Fibroblast of skin of abdomen (primary cell): ENCODE measurements at regions not wholly inside any gene's neighbourhood (a gene's known extent, or its start where the extent isn't known, plus 50 kb on each side); places are given as distances from the start of the nearest gene placed in this dataset.
"Not testable (repeated sequence)": the region's sequence is repeated elsewhere in the genome, so short reads cannot be mapped to it uniquely, and the experiment has no call there.

Source experiments
- DNase-seq: peaks from one replicate; pipeline ENCODE4 v3.0.0-alpha.2; 2013

DNA sequence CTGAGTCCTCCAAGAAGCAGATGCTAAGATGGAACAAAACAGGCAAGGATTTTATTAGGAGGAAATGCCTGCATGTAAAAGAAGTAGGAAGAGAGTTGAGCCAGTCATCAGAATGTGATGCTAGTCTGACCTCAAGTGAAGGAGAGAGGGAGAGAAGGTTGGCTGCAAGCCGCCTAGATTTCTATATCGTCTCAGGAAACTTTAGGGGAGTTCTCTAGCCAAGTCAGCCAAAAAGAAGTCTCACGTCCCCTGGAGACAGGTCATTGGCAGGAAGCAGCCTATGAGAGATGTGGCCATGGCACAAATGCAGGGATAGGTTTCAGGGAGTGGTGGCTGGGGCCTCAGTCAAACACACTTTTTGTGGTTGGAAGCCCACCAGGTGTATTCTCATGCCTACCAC is 378.0 kb downstream of the CD109 start:
- DNase-seq: peak; percentile 76

- peak; percentile 72 for DNase-seq
Observed at GRCh38 chr6:74073429-74073828, 377.4 kb downstream of the CD109 start.

- DNase-seq: peak; percentile 47
Observed at GRCh38 chr6:74071214-74071613, 375.2 kb downstream of the CD109 start.

DNA sequence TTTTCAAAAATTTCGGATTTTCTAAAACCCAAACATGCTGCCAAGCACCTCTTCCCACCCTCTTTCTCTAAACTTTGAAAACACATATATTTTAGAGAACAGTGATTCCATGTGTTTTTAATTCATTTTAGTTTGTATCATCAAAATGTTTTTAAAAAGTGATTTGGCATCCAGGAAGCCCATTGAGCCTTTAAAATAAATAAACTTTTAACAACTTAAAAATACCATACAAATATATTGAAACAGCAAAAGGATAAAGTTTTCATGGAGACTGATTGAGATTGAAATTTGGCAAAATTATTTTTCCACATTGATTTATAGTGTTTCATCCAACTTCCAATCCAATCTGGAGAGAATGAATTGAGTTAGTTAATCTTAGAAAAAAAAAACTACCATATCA is 374.7 kb downstream of the CD109 start:
- no peak for DNase-seq

- peak; percentile 71 for DNase-seq
Observed at GRCh38 chr6:74070091-74070490, 374.1 kb downstream of the CD109 start.

DNA sequence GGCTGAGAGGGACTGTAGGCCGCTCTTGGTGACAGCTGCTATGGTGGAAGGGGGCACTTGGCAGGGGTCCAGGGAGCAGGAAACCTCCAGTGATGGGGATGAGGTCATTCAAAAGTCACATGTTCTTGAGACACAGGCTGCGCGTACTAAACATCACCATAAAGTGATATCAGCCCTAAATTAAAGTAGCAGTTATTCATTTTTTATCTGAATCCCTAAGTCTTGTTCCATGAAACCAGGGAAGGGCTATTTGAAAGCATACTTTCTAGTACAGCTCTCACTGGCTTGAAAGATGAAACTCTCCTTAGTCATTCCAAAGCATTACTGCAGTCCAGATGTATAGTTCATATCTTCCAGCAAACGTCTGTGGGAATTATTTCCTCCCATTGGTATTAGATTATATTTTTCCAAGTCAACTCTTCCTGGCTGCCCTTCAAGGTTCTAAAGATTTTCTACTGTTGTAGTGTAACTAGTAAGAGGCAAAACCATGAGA is 373.1 kb downstream of the CD109 start:
- peak; percentile 90 for DNase-seq

GRCh38 chr6:74066168-74066871 is 370.3 kb downstream of the CD109 start:
- peak; percentile 58 for DNase-seq

DNA sequence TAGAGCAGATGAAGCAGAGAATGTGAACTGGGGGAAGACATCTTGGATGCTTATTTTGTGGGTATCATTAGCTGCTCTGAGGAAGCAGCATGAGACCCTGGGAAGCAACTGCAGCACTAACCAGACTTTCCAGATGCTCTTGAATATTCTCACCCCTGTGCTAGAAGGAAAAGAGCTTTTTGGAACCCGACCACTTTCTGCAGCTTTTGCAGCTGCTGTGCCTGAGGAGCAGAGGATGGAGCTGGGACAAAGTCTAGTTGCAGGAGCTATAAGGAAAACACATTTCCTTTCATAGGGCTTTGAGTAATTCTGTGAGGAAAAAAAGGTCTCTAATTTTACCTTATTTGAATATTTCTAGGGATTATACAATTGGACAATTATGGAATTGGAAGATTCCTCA is 369.7 kb downstream of the CD109 start:
- no peak for DNase-seq

- DNase-seq: no peak
Observed at GRCh38 chr6:74063391-74063790, 367.4 kb downstream of the CD109 start.

DNA sequence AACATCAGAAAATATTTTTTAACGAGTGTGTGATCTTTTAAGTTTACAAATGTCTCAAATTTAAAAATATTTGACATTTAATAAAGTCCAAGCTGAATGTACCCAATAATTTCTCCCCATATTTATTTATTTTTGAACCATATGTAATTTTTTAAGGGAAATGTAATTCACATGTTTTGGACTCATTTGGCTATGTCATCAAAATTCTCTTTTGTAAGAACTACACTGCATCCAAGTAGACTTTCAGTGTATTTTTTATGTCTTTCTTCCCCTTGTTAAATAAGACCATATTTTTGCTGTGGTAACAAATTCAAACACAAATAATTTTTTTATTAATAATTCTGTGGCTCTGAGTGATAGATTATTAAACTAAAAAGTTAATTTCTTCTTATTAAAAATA is 365.2 kb downstream of the CD109 start:
- DNase-seq: no peak

- no peak for DNase-seq
Observed at GRCh38 chr6:74060354-74060753, 364.4 kb downstream of the CD109 start.

DNA sequence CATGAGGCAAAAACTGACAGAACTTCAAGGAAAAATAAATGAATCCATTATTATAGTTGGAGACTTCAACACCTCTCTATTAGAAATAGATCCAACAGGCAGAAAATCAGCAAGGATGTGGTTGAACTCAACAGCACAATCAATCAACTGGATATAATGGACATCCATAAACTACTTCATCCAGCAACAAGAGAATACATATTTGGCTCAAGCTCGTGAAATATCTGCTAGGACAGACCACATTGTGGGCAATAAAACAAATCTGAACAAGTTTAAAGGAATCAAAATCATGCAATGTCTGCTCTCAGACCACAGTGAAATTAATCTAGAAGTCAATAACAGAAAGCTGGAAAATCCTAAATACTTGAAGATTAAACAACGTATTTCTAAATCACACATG is 362.6 kb downstream of the CD109 start:
- peak; percentile 61 for DNase-seq

GRCh38 chr6:74057326-74057725 is 361.3 kb downstream of the CD109 start:
- peak; percentile 29 for DNase-seq

DNA sequence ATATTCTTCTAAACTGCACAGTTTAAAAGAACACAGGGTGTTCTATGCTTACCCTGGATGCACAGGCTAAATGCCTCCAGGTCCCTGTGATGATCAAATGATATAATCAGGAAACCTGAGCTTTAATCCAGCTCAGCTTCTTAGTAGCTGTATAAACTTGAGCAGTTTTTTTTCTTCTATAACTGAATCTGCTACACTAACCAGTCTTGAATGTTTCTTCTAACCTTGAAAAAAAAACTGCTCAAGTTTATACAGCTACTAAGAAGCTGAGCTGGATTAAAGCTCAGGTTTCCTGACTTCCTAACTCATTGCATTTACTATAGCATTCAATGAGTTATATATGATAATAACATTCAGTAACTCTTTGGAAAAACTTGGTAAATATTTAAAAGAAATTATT is 358.2 kb downstream of the CD109 start:
- DNase-seq: no peak

GRCh38 chr6:74050921-74051320 is 354.9 kb downstream of the CD109 start:
- DNase-seq: no peak

GRCh38 chr6:74048387-74048786 is 352.4 kb downstream of the CD109 start:
- DNase-seq: no peak

DNA sequence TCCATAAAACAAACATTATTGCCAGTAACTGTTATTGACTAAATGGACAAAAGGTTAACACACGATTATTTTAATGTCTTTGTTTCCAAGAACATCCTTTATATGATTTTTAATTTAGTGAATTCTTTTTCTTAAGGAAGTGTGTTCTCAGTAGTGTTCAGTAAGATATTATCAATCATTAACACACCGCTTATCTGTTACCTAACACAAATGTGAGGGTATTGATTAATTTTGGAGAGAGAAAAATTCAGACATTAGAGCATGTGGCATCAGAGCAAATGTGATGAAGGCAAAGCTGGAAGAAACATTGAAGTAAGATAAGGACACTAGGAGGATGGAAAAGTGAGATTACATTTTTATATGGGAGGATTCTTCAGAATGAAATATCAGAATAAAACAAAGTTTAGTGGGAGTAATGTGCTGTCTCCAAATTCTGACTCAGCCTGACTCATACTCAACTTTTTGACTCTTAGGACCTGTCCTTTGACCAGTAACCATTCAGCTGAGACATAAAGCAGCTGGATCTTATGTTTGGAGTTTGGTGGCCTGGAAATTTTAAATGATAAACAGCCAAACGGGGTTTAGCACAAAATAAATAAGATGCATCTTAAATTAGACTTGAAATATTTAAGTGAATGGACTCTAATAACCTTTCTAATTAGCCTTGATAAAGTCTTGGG is 348.6 kb downstream of the CD109 start:
- peak; percentile 15 for DNase-seq

DNA sequence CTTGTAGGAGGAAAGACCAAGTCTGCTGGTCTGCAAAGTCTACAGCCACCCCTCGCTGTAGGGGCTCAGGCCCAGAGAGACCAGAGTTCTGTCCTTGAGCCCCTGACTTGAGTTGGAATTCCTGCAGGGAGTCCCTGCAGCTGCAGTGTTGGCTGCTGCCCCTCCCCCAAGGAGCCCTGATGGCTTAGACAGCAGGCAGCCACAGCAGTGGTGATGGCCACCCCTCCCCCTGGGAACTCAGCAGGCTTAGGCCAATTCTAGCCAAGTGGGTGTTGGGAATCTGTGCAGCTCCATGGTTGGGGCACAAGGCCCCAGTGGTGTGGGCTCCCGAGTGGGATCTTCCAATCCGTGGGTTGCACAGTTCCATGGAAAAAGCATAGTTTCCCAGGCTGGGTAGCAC is 345.4 kb downstream of the CD109 start:
- no peak for DNase-seq

- no peak for DNase-seq
Observed at GRCh38 chr6:74018825-74019224, 322.8 kb downstream of the CD109 start.

- no peak for DNase-seq
Observed at GRCh38 chr6:74015427-74015826, 319.4 kb downstream of the CD109 start.

DNA sequence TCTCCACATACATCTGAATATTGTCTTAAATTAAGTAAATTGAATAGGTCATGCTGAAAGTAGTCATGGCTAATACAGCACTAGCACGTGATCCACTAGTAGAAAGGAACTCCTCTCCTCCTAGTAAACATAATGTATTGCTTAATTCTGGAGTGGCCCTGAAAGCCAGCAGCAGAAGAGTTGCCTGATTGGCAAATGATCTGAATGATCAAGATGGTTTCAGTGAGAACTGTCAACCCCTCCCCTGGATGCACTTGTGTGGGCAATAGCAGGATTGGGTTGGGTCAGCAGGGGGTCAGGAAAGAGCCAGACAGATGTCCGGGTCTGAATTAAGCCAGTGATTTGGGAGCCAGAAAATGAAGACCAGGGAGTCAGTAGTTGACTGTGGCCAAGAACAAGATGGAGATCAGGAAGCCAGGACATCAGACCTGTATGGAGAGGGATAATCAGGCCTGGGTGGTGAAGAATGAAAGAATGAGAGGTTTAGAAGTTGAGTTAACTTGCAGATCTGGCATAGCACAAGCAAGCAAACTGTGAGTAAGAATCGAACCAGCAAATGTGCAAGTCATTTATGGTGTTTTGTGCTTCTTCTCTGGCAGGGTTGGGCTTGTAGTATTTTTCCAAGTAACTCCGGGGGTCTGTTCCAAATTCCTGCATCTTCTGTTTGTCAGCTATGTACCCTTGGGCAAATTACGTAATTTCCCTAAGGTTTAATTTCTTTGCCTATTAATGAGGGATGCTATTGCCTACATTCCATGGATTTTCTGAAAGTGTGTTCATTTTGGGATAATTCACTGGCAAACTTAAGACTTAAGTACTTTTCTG is 304.9 kb downstream of the CD109 start:
- DNase-seq: no peak

DNA sequence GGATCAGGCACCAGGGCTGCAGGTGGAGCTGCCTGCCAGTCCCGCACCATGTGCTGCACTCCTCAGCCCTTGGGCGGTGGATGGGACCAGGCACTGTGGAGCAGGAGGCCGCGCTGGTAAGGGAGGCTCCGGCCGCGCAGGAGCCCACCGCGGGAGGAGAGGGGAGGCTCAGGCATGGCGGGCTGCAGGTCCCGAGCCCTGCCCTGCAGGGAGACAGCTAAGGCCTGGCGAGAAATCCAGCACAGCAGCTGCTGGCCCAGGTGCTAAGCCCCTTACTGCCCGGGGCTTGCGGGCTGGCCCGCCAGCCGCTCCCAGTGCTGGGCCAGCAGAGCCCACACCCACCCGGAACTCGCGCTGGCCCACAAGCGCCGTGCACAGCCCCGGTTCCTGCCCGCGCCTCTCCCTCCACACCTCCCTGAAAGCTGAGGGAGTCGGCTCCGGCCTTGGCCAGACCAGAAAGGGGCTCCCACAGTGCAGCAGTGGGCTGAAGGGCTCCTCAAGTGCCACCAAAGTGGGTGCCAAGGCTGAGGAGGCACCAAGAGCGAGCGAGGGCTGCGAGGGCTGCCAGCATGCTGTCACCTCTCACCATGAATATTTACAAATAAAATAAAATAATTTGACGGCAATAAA is 294.7 kb downstream of the CD109 start:
- not testable (repeated sequence) for DNase-seq

DNA sequence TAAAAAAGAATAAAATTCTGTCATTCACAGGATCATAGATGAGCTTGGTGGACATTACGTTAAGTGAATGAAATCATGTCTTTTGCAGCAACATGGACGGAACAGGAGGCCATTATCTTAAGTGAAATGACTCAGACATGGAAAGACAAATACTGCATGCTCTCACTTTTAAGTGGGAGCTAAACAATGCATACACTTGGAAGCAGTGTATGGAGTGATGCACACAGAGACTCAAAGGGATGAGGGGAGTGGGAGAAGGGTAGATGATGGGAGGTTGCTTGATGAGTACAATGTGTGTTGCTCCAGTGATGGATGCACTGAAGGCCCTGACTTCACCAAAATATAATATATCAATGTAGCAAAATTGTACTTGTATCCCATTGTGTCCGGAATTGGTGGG is 293.4 kb downstream of the CD109 start:
- no peak for DNase-seq
